Endothelial cell of umbilical vein (primary cell): ENCODE measurements at regions not wholly inside any gene's neighbourhood (a gene's known extent, or its start where the extent isn't known, plus 50 kb on each side); places are given as distances from the start of the nearest gene placed in this dataset.

Experiments used
- BruUV-seq: library from RNA; stranded (reverse); fragments of 400-500 nt; replicated peaks from 2 replicates; lab custom pipeline; 2021; lab: Mats Ljungman, UMichigan
- CTCF ChIA-PET: fragments of 300-600, 350-600 bp; sonication (Branson Sonifier 250); formaldehyde crosslinking; loops from one replicate; lab custom pipeline; 2021; ENCODE audit warnings: antibody characterized with exemption, inconsistent platforms; lab: Charles Lee
- POLR2A ChIA-PET: fragments of 300-600, 350-600 bp; sonication (Branson Sonifier 250); formaldehyde crosslinking; loops from one replicate; lab custom pipeline; 2021; ENCODE audit warnings: antibody characterized with exemption, inconsistent platforms; lab: Charles Lee
- DNase-seq: peaks from one replicate; pipeline ENCODE4 v3.0.0-alpha.2; 2011; ENCODE audit warnings: low read depth, low spot score
- FAIRE-seq: peaks from 2 replicates; lab custom pipeline; 2011; peaks lifted over from hg19 to GRCh38; lab: Jason Lieb, UNC
- H2AFZ ChIP-seq: 2 replicates; pipeline ENCODE4 v1.6.0; 2012; ENCODE audit warnings: low read depth, low read length, control low read depth, inconsistent platforms
- H3K27ac ChIP-seq: 2 replicates; pipeline ENCODE4 v1.5.1; 2011; ENCODE audit warnings: low read depth, mild to moderate bottlenecking, control low read depth, low read length, moderate library complexity; ENCODE audit not compliant: insufficient read depth
- H3K27me3 ChIP-seq, 2 experiments: 2 replicates each; pipeline versions ENCODE4 v1.6.0 to v1.6.1; 2011; ENCODE audit warnings: low read length in 2 of 2, mixed read lengths in 1 of 2; ENCODE audit not compliant: control insufficient read depth in 2 of 2, insufficient read depth in 2 of 2
- H3K36me3 ChIP-seq, 2 experiments: 2 replicates in 1 of 2; 3 replicates in 1 of 2; pipeline ENCODE4 v1.5.1; 2011; ENCODE audit warnings: low read length in 2 of 2, mild to moderate bottlenecking in 1 of 2, moderate library complexity in 1 of 2; ENCODE audit not compliant: control insufficient read depth in 2 of 2, insufficient read depth in 2 of 2; ENCODE audit errors: extremely low read depth in 1 of 2
- H3K4me1 ChIP-seq: 3 replicates; pipeline ENCODE4 v1.5.1; 2011; ENCODE audit warnings: mild to moderate bottlenecking, low read length; ENCODE audit not compliant: control insufficient read depth, insufficient read depth; ENCODE audit errors: extremely low read depth
- H3K4me2 ChIP-seq: 2 replicates; pipeline ENCODE4 v1.6.1; 2011; ENCODE audit warnings: low read length, control low read depth, mixed read lengths; ENCODE audit not compliant: insufficient read depth
- H3K4me3 ChIP-seq, 3 experiments: fragments of 200-600 bp in 1 of 3; sonication (generic), shearing (Covaris generic) in 1 of 3; replicated peaks in 1 of 3; 2 replicates each; pipeline ENCODE4 v1.5.1; 2011 to 2016; ENCODE audit warnings: control low read depth in 3 of 3, low read length in 3 of 3, mild to moderate bottlenecking in 2 of 3, inconsistent platforms in 1 of 3, low read depth in 1 of 3, moderate library complexity in 1 of 3; ENCODE audit not compliant: insufficient read depth in 1 of 3
- H3K79me2 ChIP-seq: 2 replicates; pipeline ENCODE4 v1.6.0; 2012; ENCODE audit warnings: low read length, inconsistent platforms; ENCODE audit not compliant: control insufficient read depth, insufficient read depth
- H3K9ac ChIP-seq: replicated peaks from 2 replicates; pipeline ENCODE3; 2011; ENCODE audit warnings: low read length, control low read depth; ENCODE audit not compliant: insufficient read depth; ENCODE audit errors: extremely low read depth
- H3K9me1 ChIP-seq: replicated peaks from 3 replicates; pipeline ENCODE4 v1.6.0; 2011; ENCODE audit warnings: mild to moderate bottlenecking, low read length; ENCODE audit not compliant: control insufficient read depth, insufficient read depth; ENCODE audit errors: extremely low read depth
- H3K9me3 ChIP-seq: replicated peaks from 2 replicates; pipeline ENCODE4 v1.5.1; 2012; ENCODE audit warnings: low read length, inconsistent platforms; ENCODE audit not compliant: control insufficient read depth, insufficient read depth
- H4K20me1 ChIP-seq: replicated peaks from 2 replicates; pipeline ENCODE3; 2011; ENCODE audit warnings: mild to moderate bottlenecking, low read length; ENCODE audit not compliant: control insufficient read depth, insufficient read depth; ENCODE audit errors: extremely low read depth
- EZH2 ChIP-seq: IDR thresholded peaks from 2 replicates; pipeline ENCODE4 v1.6.1; 2012; ENCODE audit warnings: borderline replicate concordance, low read depth, mild to moderate bottlenecking, moderate library complexity, low read length, inconsistent platforms; ENCODE audit not compliant: severe bottlenecking
- FOS ChIP-seq: IDR thresholded peaks from 2 replicates; pipeline ENCODE4 v1.6.1; 2011; ENCODE audit warnings: mild to moderate bottlenecking, low read length, moderate library complexity, borderline replicate concordance; ENCODE audit not compliant: insufficient read depth
- GATA2 ChIP-seq: IDR thresholded peaks from 2 replicates; pipeline ENCODE4 v1.7.0; 2011; ENCODE audit warnings: low read depth, mild to moderate bottlenecking, moderate library complexity, mixed read lengths, low read length; ENCODE audit not compliant: insufficient read length, insufficient read depth
- JUN ChIP-seq: IDR thresholded peaks from 2 replicates; pipeline ENCODE4 v1.6.1; 2011; ENCODE audit warnings: borderline replicate concordance, low read depth; ENCODE audit not compliant: insufficient read length, insufficient read depth
- MYC ChIP-seq: IDR thresholded peaks from one replicate; pipeline ENCODE4 v1.6.1; 2011; ENCODE audit warnings: mild to moderate bottlenecking, low read depth, low read length
- POLR2A ChIP-seq: IDR thresholded peaks from 2 replicates; pipeline ENCODE4 v1.6.1; 2012; ENCODE audit warnings: low read depth, mild to moderate bottlenecking, control low read depth, low read length
- POLR2AphosphoS5 ChIP-seq: IDR thresholded peaks from 2 replicates; pipeline ENCODE4 v1.6.1; 2012; ENCODE audit warnings: low read depth, mild to moderate bottlenecking, control low read depth, low read length, moderate library complexity; ENCODE audit not compliant: insufficient read depth
- dilution Hi-C: fragments of 300-500 bp; cut with MboI; formaldehyde crosslinking; loops from one replicate; pipeline ENCODE4 v1.15.0; 2019; ENCODE audit warnings: low sequenced_read_pairs; ENCODE audit not compliant: extremely low pct_ligation_motif_present
- intact Hi-C: fragments of 100-400 bp; cut with micrococcal nuclease; formaldehyde crosslinking; loops from one replicate; pipeline ENCODE4 v1.10.0; 2022
- TF ChIP-seq, protein P1 (sequence below): IDR thresholded peaks from 2 replicates; pipeline ENCODE4 v1.6.1; 2011; ENCODE audit not compliant: insufficient read depth, insufficient read length
- TF ChIP-seq, protein P2 (sequence below), 2 donors: IDR thresholded peaks; 1 replicate in 1 of 2; 2 replicates in 1 of 2; pipeline ENCODE4 v1.5.1; 2011; ENCODE audit warnings: low read length in 2 of 2, mild to moderate bottlenecking in 2 of 2, moderate library complexity in 2 of 2, control low read depth in 1 of 2, inconsistent platforms in 1 of 2, low read depth in 1 of 2; ENCODE audit not compliant: insufficient read depth in 1 of 2; ENCODE audit errors: extremely low read depth in 1 of 2

DNA sequence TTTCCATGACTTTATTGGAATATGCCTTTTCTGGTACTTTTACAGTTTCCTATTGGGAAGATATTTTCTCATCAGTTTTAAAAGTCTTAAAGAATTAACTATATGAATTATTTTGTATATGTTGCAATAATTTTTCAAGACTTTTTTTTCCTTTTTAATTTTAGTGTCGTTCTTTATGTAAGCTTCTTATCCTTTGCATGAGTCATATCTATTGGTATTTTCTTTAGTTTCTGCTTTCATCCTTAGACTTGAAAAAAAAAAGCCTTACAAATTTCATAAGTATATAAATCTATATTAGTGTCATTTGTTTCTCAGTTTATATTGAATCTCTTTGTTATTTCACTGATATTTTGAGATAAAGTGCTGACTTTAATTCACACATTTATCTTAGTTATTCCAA, 94.9 kb downstream of the DSEL start:
- Histone ChIP-seq H2AFZ (no peak overlapping the region), H3K4me1 (no peaks in the 10 kb centered on the region), H3K36me3 (no peaks in the 10 kb centered on the region), H3K9me1 (no peaks in the 10 kb centered on the region), H3K27me3 (no peaks in the 10 kb centered on the region), H3K27ac (no peak overlapping the region), H3K79me2 (no peaks in the 10 kb centered on the region), H3K4me2 (no peak overlapping the region), H3K4me3 (no peak overlapping the region), H3K9ac (no peak overlapping the region), H3K9me3 (no peaks in the 10 kb centered on the region), H4K20me1 (no peaks in the 10 kb centered on the region)
- intact Hi-C loops (no loop called here), dilution Hi-C loops (no loop called here)
- FAIRE-seq: no peak
- TF ChIP-seq MYC: no peak
- no peak for TF ChIP-seq POLR2A
- no peak for TF ChIP-seq EZH2
- TF ChIP-seq FOS: peak; percentile 8
- no peak for TF ChIP-seq JUN
- POLR2A ChIA-PET: no interaction called here
- no TSS peak for BruUV-seq
- CTCF ChIA-PET: no interaction called here
- DNase-seq: no peak

DNA sequence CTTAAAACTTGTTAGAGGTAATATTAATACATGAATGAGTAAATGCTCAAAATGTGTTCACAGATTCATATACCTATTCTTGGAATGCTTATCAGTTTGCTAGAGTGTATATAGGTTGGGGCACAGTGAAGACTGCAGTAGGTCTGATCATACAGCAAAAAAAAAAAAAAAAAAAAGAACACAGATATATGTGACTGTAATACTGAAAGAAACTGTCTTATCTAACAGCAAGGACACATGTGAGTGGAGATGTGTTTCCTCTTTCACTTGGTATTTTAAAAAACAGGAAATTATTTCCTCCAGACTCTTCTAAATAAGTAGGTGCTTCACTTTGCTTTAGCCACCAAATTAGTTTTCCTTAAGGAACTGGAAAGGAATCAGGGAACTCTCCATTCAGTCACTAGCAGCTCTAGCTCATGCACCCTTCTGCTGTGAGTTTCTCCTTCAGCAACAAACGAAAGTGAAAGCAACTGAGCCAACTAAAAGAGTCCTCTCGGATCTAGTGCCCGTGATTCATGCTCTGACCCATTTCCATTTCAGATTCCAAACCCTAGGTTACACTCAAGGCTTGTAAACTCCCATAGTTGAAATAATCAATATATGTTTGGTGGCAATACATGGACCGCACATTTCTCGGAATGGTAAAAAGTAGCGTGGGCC, 98.5 kb downstream of the DSEL start:
- H3K9me3 ChIP-seq: no peaks in the 10 kb centered on the region
- H3K4me2 ChIP-seq: peak overlapping the region; percentile 31
- peak overlapping the region; percentile 70 for H2AFZ ChIP-seq
- FAIRE-seq: peak; percentile 35
- H3K36me3 ChIP-seq: no peaks in the 10 kb centered on the region
- DNase-seq: peak; percentile 36
- ChIA-PET POLR2A (no interaction called here), CTCF (interaction anchor here (1.0 kb wide), 1 partner anchor 10 kb away, joined by 4 read pairs; no protein-coding TSS in a partner anchor)
- dilution Hi-C loops (no loop called here), intact Hi-C loops (no loop called here)
- no peaks in the 10 kb centered on the region for H3K9me1 ChIP-seq
- H3K4me3 ChIP-seq: peak overlapping the region in 1 of 3 experiments; percentile 40
- H3K9ac ChIP-seq: no peak overlapping the region
- H4K20me1 ChIP-seq: no peaks in the 10 kb centered on the region
- H3K79me2 ChIP-seq: no peaks in the 10 kb centered on the region
- H3K27me3 ChIP-seq: no peaks in the 10 kb centered on the region
- no TSS peak for BruUV-seq
- TF ChIP-seq FOS: no peak
- TF ChIP-seq, protein P1, sequence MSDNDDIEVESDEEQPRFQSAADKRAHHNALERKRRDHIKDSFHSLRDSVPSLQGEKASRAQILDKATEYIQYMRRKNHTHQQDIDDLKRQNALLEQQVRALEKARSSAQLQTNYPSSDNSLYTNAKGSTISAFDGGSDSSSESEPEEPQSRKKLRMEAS: no peak
- TF ChIP-seq MYC: no peak
- TF ChIP-seq GATA2: no peak
- TF ChIP-seq EZH2: no peak
- no peak for TF ChIP-seq POLR2A
- TF ChIP-seq, protein P2, sequence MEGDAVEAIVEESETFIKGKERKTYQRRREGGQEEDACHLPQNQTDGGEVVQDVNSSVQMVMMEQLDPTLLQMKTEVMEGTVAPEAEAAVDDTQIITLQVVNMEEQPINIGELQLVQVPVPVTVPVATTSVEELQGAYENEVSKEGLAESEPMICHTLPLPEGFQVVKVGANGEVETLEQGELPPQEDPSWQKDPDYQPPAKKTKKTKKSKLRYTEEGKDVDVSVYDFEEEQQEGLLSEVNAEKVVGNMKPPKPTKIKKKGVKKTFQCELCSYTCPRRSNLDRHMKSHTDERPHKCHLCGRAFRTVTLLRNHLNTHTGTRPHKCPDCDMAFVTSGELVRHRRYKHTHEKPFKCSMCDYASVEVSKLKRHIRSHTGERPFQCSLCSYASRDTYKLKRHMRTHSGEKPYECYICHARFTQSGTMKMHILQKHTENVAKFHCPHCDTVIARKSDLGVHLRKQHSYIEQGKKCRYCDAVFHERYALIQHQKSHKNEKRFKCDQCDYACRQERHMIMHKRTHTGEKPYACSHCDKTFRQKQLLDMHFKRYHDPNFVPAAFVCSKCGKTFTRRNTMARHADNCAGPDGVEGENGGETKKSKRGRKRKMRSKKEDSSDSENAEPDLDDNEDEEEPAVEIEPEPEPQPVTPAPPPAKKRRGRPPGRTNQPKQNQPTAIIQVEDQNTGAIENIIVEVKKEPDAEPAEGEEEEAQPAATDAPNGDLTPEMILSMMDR (IDR thresholded peaks at IDR 0.05; ENCODE audit: extremely low read depth in 1 of 2, insufficient read depth in 1 of 2, low read depth in 1 of 2, low read length in 2 of 2): no peak
- TF ChIP-seq POLR2AphosphoS5: no peak
- no peaks in the 10 kb centered on the region for H3K4me1 ChIP-seq
- H3K27ac ChIP-seq: no peak overlapping the region
